TTC549 (cell line): ENCODE measurements at regions not wholly inside any gene's neighbourhood (a gene's known extent, or its start where the extent isn't known, plus 50 kb on each side); places are given as distances from the start of the nearest gene placed in this dataset.

Experiments used
- FAIRE-seq: peaks from 2 replicates; lab custom pipeline; 2012; peaks lifted over from hg19 to GRCh38; lab: Jason Lieb, UNC

GRCh38 chr3:146899171-146899570 is 294.0 kb upstream of the PLSCR5 start:
- no peak for FAIRE-seq

DNA sequence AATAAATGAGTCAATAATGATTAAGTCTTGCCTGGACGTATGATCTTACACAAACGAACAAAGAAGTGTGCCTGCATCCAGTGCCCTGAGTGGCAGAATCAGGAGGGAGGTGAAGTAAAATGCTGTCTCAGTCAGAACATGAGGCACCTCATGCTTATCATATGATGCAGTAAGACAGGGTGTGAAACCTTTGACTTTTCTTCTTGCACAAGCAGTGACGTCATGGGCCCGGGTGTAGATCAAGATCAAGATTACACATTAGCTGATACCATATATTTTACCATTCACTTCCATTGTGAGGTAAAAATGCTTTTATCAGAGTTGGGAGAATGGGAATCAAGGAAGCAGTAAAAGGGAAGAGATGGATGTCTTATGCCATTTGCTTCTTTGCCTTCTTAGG is 291.6 kb upstream of the PLSCR5 start:
- no peak for FAIRE-seq

DNA sequence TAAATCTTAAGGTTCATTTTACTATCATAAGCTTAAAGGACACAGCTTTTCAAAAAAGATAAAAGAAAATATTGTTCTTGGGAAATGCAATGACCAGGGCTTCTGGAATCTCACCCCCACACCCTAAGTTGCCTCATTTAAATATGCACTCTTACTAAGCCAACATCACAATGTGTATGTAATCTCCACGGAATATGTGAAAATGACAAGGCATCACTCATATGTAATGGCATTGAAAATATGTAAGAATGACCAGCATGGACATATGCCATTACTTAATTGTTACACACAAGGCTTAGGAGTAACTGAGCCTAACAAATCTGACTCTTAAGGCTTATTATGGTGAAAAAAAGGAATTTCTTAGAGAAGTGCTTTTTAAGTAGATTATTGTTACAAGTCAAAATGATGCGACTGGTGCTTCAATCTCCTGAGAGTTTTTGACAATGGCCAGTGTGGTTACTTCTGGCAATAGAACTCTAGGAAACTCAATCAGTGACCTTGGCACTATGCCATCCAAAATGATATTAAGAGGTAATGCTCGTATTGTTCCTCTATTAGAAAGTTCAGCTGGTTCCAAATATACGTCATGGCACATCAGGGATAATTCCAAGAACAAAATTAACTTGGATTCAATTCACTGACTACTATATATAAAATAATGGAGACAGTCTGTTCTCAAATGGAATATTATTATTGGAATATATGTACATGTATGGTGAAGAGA is 290.0 kb upstream of the PLSCR5 start:
- FAIRE-seq = no peak

GRCh38 chr3:146894406-146894805 is 289.3 kb upstream of the PLSCR5 start:
- FAIRE-seq = no peak

DNA sequence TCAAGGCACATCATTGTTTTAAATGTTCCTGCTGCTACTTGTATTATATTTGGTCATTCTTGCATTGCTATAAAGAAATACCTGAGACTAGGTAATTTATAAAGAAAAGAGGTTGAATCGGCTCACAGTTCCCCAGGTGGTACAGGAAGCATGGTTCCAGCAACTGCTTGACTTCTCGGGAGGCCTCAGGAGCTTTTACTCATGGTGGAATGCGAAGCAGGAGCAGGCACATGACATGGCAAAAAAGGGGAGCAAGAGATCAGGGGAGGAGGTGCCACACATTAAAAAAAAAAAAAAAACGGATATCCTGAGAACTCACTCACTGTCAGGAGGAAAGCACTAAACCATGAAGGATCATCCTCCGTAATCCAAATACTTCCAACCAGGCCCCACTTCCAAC is 286.9 kb upstream of the PLSCR5 start:
- FAIRE-seq = no peak

GRCh38 chr3:146889626-146890025 is 284.5 kb upstream of the PLSCR5 start:
- no peak for FAIRE-seq

GRCh38 chr3:146888176-146888575 is 283.0 kb upstream of the PLSCR5 start:
- FAIRE-seq = no peak

DNA sequence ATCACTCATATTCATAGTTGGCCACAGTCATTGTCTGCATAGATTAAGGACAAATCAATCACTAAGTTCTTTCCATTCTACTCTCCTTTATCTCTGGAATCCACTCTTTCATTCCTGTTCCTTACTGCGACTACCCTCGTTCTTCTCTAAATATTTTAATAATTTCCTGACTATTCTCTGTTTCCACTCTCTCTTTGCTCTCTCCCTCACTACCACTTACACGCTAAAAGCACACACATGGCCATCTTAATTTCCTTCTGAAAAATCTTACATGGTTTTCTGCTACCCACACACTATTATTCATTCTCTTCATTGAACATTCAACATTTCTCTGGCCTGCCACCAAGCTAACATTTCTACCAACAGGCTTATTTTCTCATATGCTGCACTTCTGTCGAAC is 279.6 kb upstream of the PLSCR5 start:
- FAIRE-seq = no peak

DNA sequence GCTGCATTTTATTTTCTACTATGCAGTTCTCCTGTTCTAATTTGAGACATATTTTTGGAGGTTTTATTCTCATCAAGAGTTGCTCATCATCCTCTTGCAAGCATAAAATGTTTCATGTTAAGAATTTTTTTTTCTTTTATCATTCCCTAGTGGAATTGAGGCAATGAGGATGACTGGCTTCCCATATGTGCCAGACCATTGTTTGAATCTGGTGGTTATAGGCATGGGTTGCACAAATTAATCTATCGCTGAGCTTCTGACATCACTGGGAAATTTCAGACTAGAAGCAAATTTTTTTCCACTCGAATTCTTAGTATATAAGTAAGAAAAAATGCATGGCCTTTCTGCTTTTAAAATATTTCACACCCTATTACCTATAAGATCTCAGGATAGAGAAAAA is 279.1 kb upstream of the PLSCR5 start:
- FAIRE-seq = no peak

GRCh38 chr3:146883288-146883687 is 278.1 kb upstream of the PLSCR5 start:
- FAIRE-seq = no peak

- FAIRE-seq = no peak
Observed at GRCh38 chr3:146881966-146882760, 277.0 kb upstream of the PLSCR5 start.

GRCh38 chr3:146881356-146881755 is 276.2 kb upstream of the PLSCR5 start:
- FAIRE-seq = no peak

DNA sequence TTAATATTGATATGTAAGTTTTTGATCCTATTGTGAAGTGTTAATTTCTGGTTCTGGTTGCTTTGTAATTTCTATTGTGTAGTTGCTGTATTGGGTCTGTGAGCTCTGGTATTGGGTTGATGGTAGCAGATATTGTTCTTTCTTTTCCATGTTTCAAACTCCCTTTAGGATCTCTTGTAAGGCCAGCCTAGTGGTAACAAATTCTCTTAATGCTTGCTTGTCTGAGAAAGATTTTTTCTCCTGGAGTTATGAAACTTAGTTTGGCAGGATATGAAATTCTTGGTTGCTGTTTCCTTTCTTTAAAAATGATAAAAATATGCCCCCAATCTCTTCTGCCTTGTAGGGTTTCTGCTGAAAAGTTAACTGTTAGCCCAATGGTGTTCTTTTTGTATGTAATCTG is 268.6 kb upstream of the PLSCR5 start:
- no peak for FAIRE-seq

GRCh38 chr3:146865175-146865755 is 260.1 kb upstream of the PLSCR5 start:
- no peak for FAIRE-seq

DNA sequence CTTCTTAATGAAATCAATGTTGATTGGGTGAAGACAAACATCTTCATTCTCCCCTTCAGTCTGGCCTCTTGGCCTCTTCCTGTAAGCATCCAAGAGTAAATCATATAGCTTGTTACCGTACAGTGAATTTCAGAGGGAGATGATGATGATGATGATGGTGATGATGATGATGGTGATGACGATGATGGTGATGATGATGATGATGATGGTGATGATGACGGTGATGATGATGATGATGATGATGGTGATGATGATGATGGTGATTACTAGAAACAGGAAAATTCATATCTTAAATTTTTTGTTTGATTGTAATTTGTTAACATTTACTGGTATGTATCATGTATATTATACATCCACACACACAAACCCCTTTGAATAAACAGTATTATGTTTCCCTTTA is 256.1 kb upstream of the PLSCR5 start:
- no peak for FAIRE-seq

DNA sequence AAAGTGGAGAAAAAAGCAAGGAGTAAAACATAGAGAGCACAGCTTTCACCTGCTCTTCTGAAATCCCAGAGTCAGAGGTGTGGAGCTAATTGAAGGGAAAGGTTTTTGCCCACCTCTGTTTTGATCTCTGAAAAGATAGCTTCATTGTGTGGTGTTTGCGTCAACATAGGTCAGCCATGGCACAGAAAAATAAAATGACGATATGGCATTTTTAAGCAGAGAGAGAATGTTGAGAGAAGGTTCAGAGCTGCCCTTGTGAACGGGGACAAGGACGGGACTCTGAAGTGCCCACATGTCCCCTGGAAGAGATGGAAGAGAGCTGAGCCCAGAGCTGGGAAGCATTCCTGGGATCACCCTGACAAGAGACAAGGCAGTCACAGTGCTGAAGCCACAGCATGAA is 249.4 kb upstream of the PLSCR5 start:
- FAIRE-seq = no peak

DNA sequence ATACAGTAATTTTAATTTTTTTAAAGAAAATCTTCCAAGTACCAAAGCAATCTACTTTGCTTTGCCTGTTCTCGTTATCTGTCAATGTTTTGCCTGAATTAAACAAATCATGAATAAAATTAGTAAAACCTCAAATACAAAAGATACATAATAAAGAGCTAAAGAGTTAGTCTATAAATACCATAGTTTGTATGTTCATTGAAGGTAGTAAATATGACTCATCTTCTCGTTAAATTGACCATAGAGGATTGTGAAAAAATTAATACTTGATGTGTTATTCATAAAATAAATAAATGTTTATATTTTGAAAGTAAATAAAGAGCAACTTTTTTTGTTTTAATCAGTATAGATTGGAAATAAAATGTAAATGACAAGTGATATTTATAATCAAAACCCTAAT is 246.5 kb upstream of the PLSCR5 start:
- peak; percentile 13 for FAIRE-seq

DNA sequence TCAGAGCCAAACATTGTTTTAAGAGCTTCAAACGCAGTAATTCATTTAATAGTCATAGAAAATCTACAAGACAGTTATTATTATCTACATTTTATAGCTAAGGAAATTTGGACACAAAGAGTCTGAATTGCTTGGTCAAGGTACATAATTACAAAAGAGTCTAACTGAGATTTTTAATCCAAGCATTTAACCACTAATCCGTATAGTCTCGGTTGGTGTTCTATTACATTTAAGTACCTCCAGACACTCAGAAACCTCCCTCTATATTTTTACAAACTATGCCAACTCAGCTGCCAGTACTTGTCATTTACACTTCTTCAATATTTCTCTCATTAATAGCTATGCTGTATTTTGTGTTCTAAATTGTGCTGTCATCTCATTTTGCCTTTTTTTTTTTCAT is 240.2 kb upstream of the PLSCR5 start:
- FAIRE-seq = no peak

DNA sequence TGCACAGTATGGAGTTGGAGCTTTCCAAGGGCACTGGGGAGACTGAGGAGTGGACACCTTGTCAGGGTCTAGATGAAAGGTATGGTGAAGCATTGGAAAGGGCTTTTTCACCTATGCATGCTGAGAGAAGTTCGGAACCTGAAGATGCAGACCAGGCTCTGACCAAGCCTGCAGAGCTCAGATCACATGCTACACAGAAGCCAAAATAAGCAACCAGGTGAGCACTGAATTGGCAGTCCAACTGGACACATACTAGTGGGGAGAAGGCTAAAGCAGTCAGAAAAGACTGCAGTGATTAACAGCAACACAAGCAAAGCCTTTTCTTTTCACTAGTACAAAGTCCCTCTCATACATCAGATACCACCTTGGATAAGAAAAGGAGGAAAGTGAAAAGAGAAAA is 238.3 kb upstream of the PLSCR5 start:
- no peak for FAIRE-seq

DNA sequence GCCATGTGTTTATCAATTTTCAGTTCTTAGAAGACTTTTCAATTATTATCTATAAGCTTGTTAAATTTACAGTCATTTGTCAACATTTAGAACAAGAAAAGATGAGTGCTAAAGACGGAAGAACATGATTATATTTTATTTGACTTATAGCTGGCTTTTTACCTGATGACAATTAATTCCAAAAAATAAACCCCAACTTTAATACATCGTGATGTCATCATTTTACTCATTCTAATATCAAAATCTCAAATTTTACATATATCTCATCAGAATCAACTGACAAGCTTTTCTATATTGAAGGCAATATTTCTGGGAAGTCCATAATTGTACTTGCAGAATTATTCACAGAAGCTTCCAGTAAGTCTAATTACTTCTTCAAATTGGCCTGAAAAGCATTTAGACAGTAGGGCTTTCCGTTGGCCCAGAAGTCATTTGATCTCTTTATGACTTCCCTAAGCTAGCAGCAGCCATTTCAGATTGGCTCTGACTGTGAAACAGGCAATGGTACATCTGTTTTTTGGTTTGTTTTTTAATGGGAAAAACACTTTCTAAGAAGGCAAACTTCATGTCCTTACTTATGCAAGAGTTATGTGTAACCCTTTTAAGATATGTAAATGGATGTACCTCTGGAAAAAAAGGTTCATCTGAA is 234.7 kb upstream of the PLSCR5 start:
- no peak for FAIRE-seq

DNA sequence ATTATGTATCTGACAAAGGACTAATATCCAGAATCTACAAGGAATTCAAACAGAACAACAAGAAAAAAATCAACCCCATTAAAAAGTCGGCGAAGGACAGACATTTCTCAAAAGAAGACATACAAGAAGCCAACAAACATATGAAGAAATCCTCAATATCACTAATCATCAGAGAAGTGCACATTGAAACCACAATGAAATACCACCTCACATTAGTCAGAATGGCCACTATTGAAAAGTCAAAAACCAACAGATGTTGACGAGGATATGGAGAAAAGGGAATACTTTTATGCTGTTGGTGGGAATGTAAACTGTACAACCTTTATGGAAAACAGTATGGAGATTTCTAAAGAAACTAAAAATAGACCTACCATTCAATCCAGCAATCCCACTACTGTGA is 233.1 kb upstream of the PLSCR5 start:
- FAIRE-seq = no peak

GRCh38 chr3:146834917-146835316 is 229.8 kb upstream of the PLSCR5 start:
- no peak for FAIRE-seq

DNA sequence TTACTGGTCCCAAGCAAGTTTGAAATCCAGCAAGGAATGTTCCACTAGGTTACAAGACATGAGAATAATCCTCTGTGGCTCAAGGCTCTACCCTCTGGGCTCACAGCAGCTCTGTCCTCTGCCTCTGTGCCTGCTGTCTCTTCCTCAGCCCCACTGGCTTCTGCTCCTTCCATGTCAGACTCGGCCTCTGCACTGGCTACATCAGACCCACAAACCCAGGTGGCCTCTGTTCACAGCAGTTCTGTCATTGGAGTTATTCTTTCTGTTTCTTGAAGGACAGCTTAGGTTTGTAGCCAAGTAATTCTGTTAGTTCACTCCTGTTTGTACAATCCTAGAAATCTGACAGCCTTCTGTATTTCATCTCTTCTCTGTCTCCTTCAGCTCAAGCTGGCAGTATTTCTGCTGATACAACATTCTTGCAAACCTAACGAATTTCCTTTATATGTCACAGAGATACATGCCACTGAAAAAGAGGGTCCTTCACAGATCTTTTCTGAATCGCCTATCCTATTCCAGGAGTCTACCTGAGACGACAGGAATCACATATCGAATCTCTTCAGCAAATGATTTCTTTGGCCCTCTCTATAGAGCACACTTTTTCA is 227.8 kb upstream of the PLSCR5 start:
- FAIRE-seq = no peak
